Endothelial cell (in vitro differentiated cells): ENCODE measurements at regions not wholly inside any gene's neighbourhood (a gene's known extent, or its start where the extent isn't known, plus 50 kb on each side); places are given as distances from the start of the nearest gene placed in this dataset.

Experiments
- DNase-seq: peaks from one replicate; pipeline ENCODE4 v3.0.0; 2021; ENCODE audit warnings: low spot score
- H3K27ac Mint-ChIP-seq: one replicate; pipeline ENCODE4 v1.8.0; 2021; ENCODE audit warnings: mixed read lengths, inconsistent platforms; ENCODE audit not compliant: unreplicated experiment
- H3K27me3 Mint-ChIP-seq: one replicate; pipeline ENCODE4 v1.8.0; 2021; ENCODE audit warnings: mild to moderate bottlenecking, moderate library complexity, mixed read lengths, inconsistent platforms; ENCODE audit not compliant: unreplicated experiment
- H3K36me3 Mint-ChIP-seq: one replicate; pipeline ENCODE4 v1.8.0; 2021; ENCODE audit warnings: mild to moderate bottlenecking, low read depth, mixed read lengths, inconsistent platforms; ENCODE audit not compliant: unreplicated experiment
- H3K4me1 Mint-ChIP-seq: one replicate; pipeline ENCODE4 v1.8.0; 2021; ENCODE audit warnings: mild to moderate bottlenecking, mixed read lengths, inconsistent platforms; ENCODE audit not compliant: unreplicated experiment
- H3K4me3 Mint-ChIP-seq: one replicate; pipeline ENCODE4 v1.8.0; 2021; ENCODE audit warnings: mild to moderate bottlenecking, mixed read lengths, inconsistent platforms; ENCODE audit not compliant: unreplicated experiment
- H3K9me3 Mint-ChIP-seq: one replicate; pipeline ENCODE4 v1.8.0; 2021; ENCODE audit warnings: mixed read lengths, inconsistent platforms; ENCODE audit not compliant: unreplicated experiment
- TF ChIP-seq, protein P1 (sequence below): fragments of 200-600 bp; sonication (generic); IDR thresholded peaks from one replicate; pipeline ENCODE4 v1.5.0; 2021; ENCODE audit warnings: antibody characterized with exemption; ENCODE audit not compliant: unreplicated experiment

- no peaks in the 10 kb centered on the region for H3K9me3 Mint-ChIP-seq
- no peaks in the 10 kb centered on the region for H3K36me3 Mint-ChIP-seq
- no peak for DNase-seq
- H3K27me3 Mint-ChIP-seq: peaks cover 3% of the 10 kb centered on the region
- H3K4me3 Mint-ChIP-seq: no peak overlapping the region
- TF ChIP-seq, protein P1, sequence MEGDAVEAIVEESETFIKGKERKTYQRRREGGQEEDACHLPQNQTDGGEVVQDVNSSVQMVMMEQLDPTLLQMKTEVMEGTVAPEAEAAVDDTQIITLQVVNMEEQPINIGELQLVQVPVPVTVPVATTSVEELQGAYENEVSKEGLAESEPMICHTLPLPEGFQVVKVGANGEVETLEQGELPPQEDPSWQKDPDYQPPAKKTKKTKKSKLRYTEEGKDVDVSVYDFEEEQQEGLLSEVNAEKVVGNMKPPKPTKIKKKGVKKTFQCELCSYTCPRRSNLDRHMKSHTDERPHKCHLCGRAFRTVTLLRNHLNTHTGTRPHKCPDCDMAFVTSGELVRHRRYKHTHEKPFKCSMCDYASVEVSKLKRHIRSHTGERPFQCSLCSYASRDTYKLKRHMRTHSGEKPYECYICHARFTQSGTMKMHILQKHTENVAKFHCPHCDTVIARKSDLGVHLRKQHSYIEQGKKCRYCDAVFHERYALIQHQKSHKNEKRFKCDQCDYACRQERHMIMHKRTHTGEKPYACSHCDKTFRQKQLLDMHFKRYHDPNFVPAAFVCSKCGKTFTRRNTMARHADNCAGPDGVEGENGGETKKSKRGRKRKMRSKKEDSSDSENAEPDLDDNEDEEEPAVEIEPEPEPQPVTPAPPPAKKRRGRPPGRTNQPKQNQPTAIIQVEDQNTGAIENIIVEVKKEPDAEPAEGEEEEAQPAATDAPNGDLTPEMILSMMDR: no peak
- H3K4me1 Mint-ChIP-seq: no peaks in the 10 kb centered on the region
- H3K27ac Mint-ChIP-seq: no peak overlapping the region
These were observed 204.3 kb downstream of the TRIM29 start for GRCh38 chr11:119933584-119933983.

DNA sequence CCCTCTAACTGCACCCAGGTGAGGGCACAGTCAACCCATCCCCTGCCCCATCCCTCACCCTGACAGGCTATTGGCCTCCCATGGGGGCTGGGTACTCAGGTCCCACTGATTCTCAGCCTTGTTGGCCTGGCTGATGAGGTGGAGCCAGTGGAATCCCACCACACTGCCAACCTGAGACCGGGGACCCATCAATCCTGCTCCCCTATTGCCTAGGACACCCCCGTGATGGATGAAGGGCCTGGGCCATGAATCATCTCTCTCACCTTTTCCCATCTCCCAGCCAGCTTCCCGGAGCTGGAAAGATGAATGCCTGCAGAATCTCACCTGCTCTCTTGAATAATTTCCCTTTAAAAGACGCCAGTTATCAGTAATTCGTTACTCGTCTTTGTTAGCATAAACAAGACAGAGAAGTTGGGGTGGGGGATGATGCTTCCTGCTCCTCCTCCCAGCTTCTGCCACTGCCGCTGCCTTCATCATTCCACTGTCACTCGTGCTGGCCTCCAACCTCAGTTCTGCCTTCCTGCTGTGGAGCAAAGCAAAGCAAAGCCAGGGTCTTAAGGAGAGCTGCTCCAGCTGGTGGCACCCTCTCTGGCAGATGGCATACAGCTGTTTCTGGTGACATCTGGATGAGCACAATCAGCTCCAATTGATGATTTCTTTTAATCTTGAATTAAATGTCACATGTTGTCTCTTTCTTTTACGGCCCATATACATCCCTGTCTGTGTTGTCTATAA is 204.0 kb upstream of the NECTIN1 start:
- H3K4me1 Mint-ChIP-seq: no peaks in the 10 kb centered on the region
- H3K4me3 Mint-ChIP-seq: no peak overlapping the region
- H3K27ac Mint-ChIP-seq: no peak overlapping the region
- peaks cover 5% of the 10 kb centered on the region for H3K27me3 Mint-ChIP-seq
- no peaks in the 10 kb centered on the region for H3K9me3 Mint-ChIP-seq
- H3K36me3 Mint-ChIP-seq: no peaks in the 10 kb centered on the region
- no peak for DNase-seq
- TF ChIP-seq, protein P1: no peak

DNA sequence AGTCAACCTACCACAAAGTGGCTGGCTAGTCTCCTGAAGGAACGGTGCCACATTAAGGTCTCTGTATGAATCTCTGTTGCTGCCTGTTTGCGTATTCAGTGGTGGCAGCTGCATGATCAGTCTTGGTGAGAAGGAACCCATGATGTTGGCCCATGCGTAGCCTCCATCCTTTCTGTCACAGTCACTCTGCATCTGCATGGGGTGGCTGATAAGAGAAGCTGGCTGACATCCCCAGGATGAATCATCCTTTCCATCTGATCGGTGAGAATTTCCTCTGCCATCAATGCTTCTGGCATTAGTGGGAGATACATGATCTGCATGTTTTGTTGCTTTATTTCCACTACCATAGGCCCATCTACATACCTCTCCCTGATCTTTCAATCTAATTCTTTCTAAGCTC is 199.0 kb upstream of the NECTIN1 start:
- TF ChIP-seq, protein P1: no peak
- H3K9me3 Mint-ChIP-seq: no peaks in the 10 kb centered on the region
- peaks cover 3% of the 10 kb centered on the region for H3K27me3 Mint-ChIP-seq
- H3K27ac Mint-ChIP-seq: no peak overlapping the region
- H3K36me3 Mint-ChIP-seq: no peaks in the 10 kb centered on the region
- no peak for DNase-seq
- H3K4me3 Mint-ChIP-seq: no peak overlapping the region
- no peaks in the 10 kb centered on the region for H3K4me1 Mint-ChIP-seq

- DNase-seq: no peak
These were observed 195.0 kb upstream of the NECTIN1 start for GRCh38 chr11:119924017-119924416.

DNA sequence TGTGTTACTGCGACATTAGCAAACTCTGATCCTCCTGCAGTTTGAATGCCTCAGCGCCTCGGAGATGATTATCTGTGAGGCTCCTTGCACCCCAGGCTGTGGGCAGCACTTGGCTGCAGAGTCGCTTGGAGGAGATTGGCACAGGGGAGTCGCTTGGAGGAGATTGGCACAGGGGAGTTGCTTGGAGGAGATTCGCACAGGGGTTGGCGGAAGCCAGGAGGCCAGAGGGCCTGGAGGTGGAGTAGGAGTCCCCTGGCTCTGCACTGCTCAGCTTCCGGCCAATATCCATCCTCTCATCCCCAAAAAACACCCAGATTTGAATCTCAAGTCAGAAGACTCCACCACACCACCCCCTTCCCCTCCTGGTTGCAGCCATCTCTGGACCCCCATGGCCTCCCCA is 192.6 kb upstream of the NECTIN1 start:
- Mint-ChIP-seq H3K9me3 (no peaks in the 10 kb centered on the region), H3K4me1 (no peaks in the 10 kb centered on the region), H3K27ac (no peak overlapping the region), H3K4me3 (no peak overlapping the region), H3K36me3 (no peaks in the 10 kb centered on the region), H3K27me3 (peaks cover 11% of the 10 kb centered on the region)
- DNase-seq: no peak
- TF ChIP-seq, protein P1: no peak

More at GRCh38 chr11:119924017-119924416, 195.0 kb upstream of the NECTIN1 start:
- H3K27me3 Mint-ChIP-seq: peaks cover 13% of the 10 kb centered on the region
- H3K27ac Mint-ChIP-seq: no peak overlapping the region
- H3K9me3 Mint-ChIP-seq: no peaks in the 10 kb centered on the region
- no peaks in the 10 kb centered on the region for H3K36me3 Mint-ChIP-seq
- no peak overlapping the region for H3K4me3 Mint-ChIP-seq
- TF ChIP-seq, protein P1: no peak
- no peaks in the 10 kb centered on the region for H3K4me1 Mint-ChIP-seq
